CD14-positive monocyte (primary cell): ENCODE measurements at regions not wholly inside any gene's neighbourhood (a gene's known extent, or its start where the extent isn't known, plus 50 kb on each side); places are given as distances from the start of the nearest gene placed in this dataset.

ENCODE experiments used
- DNase-seq, 3 donors: peaks; one replicate each; pipeline ENCODE4 v3.0.0-alpha.2; 2011 to 2022
- H2AFZ ChIP-seq: 2 replicates; pipeline ENCODE4 v1.6.0; 2012; ENCODE audit warnings: mild to moderate bottlenecking, low read depth, low read length, inconsistent platforms; ENCODE audit not compliant: insufficient read depth, poor library complexity, severe bottlenecking
- H3K27ac ChIP-seq, 2 donors: 1 replicate in 1 of 2; 2 replicates in 1 of 2; pipeline ENCODE4 v1.5.1; 2012 to 2013; ENCODE audit warnings: low read length in 2 of 2, control low read depth in 1 of 2, inconsistent platforms in 1 of 2, low read depth in 1 of 2, mild to moderate bottlenecking in 1 of 2
- H3K27me3 ChIP-seq, 2 donors: one replicate each; pipeline versions ENCODE4 v1.6.0 to v1.6.1; 2011 to 2013; ENCODE audit warnings: low read length in 2 of 2; ENCODE audit not compliant: control insufficient read depth in 2 of 2, insufficient read depth in 2 of 2
- H3K36me3 ChIP-seq, 2 donors: replicated peaks in 1 of 2; 1 replicate in 1 of 2; 2 replicates in 1 of 2; pipeline versions ENCODE4 v1.5.1 to v1.6.1; 2012 to 2013; ENCODE audit warnings: low read length in 2 of 2, control low read depth in 1 of 2, inconsistent platforms in 1 of 2, mild to moderate bottlenecking in 1 of 2; ENCODE audit not compliant: insufficient read depth in 2 of 2, control insufficient read depth in 1 of 2
- H3K4me1 ChIP-seq, 2 donors: 1 replicate in 1 of 2; 2 replicates in 1 of 2; pipeline versions ENCODE4 v1.5.1 to v1.6.1; 2012 to 2013; ENCODE audit warnings: low read length in 2 of 2, control low read depth in 1 of 2, inconsistent platforms in 1 of 2, mild to moderate bottlenecking in 1 of 2, moderate library complexity in 1 of 2; ENCODE audit not compliant: insufficient read depth in 2 of 2, control insufficient read depth in 1 of 2
- H3K4me2 ChIP-seq: replicated peaks from 2 replicates; pipeline ENCODE3; 2012; ENCODE audit warnings: low read length, moderate library complexity, mild to moderate bottlenecking; ENCODE audit not compliant: poor library complexity, severe bottlenecking; ENCODE audit errors: extremely low read depth
- H3K4me3 ChIP-seq, 3 experiments: fragments of 200-600 bp in 1 of 3; sonication (generic) in 1 of 3; replicated peaks in 1 of 3; 1 replicate in 2 of 3; 2 replicates in 1 of 3; pipeline ENCODE4 v1.5.1; 2011 to 2013; ENCODE audit warnings: low read length in 3 of 3, mild to moderate bottlenecking in 3 of 3, control low read depth in 2 of 3, low read depth in 2 of 3, inconsistent platforms in 1 of 3, moderate library complexity in 1 of 3
- H3K79me2 ChIP-seq: 2 replicates; pipeline ENCODE4 v1.6.0; 2012; ENCODE audit warnings: mild to moderate bottlenecking, control low read depth, inconsistent platforms, low read length, moderate library complexity; ENCODE audit not compliant: insufficient read depth
- H3K9ac ChIP-seq: 2 replicates; pipeline ENCODE4 v1.6.0; 2017; ENCODE audit warnings: low read length, mild to moderate bottlenecking; ENCODE audit not compliant: insufficient read depth, poor library complexity, severe bottlenecking
- H3K9me3 ChIP-seq, 2 donors: replicated peaks in 1 of 2; 1 replicate in 1 of 2; 2 replicates in 1 of 2; pipeline versions ENCODE4 v1.5.1 to v1.6.1; 2012 to 2013; ENCODE audit warnings: low read length in 2 of 2, control low read depth in 1 of 2; ENCODE audit not compliant: control insufficient read depth in 1 of 2, insufficient read depth in 1 of 2
- H4K20me1 ChIP-seq: 2 replicates; pipeline ENCODE4 v1.6.0; 2012; ENCODE audit warnings: mild to moderate bottlenecking, low read length, control low read depth, moderate library complexity; ENCODE audit not compliant: insufficient read depth
- H3K27ac Mint-ChIP-seq, 7 donors: one replicate each; pipeline ENCODE4 v1.8.0; 2020; ENCODE audit warnings: mild to moderate bottlenecking in 7 of 7, mixed read lengths in 7 of 7, moderate library complexity in 6 of 7, inconsistent platforms in 2 of 7
- H3K27me3 Mint-ChIP-seq, 3 donors: one replicate each; pipeline ENCODE4 v1.8.0; 2021 to 2022; ENCODE audit warnings: low read depth in 3 of 3, mild to moderate bottlenecking in 3 of 3, mixed read lengths in 3 of 3, moderate library complexity in 3 of 3, inconsistent platforms in 1 of 3
- H3K36me3 Mint-ChIP-seq, 2 donors: one replicate each; pipeline ENCODE4 v1.8.0; 2020; ENCODE audit warnings: mixed read lengths in 2 of 2, inconsistent platforms in 1 of 2, mild to moderate bottlenecking in 1 of 2
- H3K4me1 Mint-ChIP-seq: one replicate; pipeline ENCODE4 v1.8.0; 2020; ENCODE audit warnings: mild to moderate bottlenecking, mixed read lengths
- H3K4me3 Mint-ChIP-seq, 2 donors: one replicate each; pipeline ENCODE4 v1.8.0; 2020; ENCODE audit warnings: mild to moderate bottlenecking in 2 of 2, mixed read lengths in 2 of 2, moderate library complexity in 1 of 2
- H3K9me3 Mint-ChIP-seq, 7 donors: one replicate each; pipeline ENCODE4 v1.8.0; 2020 to 2022; ENCODE audit warnings: mixed read lengths in 7 of 7, mild to moderate bottlenecking in 6 of 7, moderate library complexity in 6 of 7, inconsistent platforms in 2 of 7
- WGBS: methylation state at CpG from one replicate; pipeline ENCODE4 v1.1.5; 2013; ENCODE audit warnings: missing lambda C conversion rate; ENCODE audit not compliant: insufficient coverage; 5-methylcytosine and 5-hydroxymethylcytosine counted together
- intact Hi-C, 2 donors: fragments of 100-400 bp; cut with micrococcal nuclease; formaldehyde crosslinking; loops; one replicate each; pipeline versions ENCODE4 v1.15.0 to v1.15.1; 2023
- TF ChIP-seq, protein P1 (sequence below): fragments of 200-600 bp; IDR thresholded peaks from one replicate; pipeline ENCODE4 v1.8.0; 2022; ENCODE audit warnings: antibody characterized with exemption, mild to moderate bottlenecking

DNA sequence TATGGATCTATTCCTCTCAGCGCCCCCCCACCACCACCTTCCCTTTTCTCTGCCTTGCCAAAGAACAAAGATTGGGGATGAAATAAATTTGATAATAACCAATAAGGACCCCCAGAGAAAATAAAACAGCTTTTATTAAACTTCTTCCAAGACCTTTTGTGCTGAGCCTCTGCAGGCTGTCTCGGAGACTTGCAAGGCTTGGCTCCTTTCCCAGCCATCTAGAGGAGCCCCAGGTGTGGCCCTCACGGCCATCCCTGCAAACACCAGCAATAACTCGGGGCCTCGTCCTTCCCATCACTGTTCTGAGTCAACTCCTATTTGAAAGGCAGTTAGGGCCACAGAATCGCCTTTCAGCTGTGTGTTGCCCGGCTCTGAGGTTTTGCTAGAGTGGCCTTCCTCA is 51.2 kb upstream of the LMO1 start:
- no peaks in the 10 kb centered on the region for H3K4me1 ChIP-seq
- peaks cover 0 to 9% (median 3%) of the 10 kb centered on the region in 3 donors for H3K27me3 Mint-ChIP-seq
- TF ChIP-seq, protein P1, sequence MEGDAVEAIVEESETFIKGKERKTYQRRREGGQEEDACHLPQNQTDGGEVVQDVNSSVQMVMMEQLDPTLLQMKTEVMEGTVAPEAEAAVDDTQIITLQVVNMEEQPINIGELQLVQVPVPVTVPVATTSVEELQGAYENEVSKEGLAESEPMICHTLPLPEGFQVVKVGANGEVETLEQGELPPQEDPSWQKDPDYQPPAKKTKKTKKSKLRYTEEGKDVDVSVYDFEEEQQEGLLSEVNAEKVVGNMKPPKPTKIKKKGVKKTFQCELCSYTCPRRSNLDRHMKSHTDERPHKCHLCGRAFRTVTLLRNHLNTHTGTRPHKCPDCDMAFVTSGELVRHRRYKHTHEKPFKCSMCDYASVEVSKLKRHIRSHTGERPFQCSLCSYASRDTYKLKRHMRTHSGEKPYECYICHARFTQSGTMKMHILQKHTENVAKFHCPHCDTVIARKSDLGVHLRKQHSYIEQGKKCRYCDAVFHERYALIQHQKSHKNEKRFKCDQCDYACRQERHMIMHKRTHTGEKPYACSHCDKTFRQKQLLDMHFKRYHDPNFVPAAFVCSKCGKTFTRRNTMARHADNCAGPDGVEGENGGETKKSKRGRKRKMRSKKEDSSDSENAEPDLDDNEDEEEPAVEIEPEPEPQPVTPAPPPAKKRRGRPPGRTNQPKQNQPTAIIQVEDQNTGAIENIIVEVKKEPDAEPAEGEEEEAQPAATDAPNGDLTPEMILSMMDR: no peak
- intact Hi-C loops: no loop called here
- no peaks in the 10 kb centered on the region for H4K20me1 ChIP-seq
- no peaks in the 10 kb centered on the region for H3K79me2 ChIP-seq
- no peak overlapping the region for H3K27ac Mint-ChIP-seq
- H2AFZ ChIP-seq: no peak overlapping the region
- no peaks in the 10 kb centered on the region for H3K36me3 Mint-ChIP-seq
- no peaks in the 10 kb centered on the region for H3K4me1 Mint-ChIP-seq
- H3K4me3 ChIP-seq: no peak overlapping the region
- H3K4me3 Mint-ChIP-seq: no peak overlapping the region
- H3K9ac ChIP-seq: no peak overlapping the region
- H3K9me3 ChIP-seq: no peaks in the 10 kb centered on the region
- no peaks in the 10 kb centered on the region for H3K27me3 ChIP-seq
- H3K36me3 ChIP-seq: no peaks in the 10 kb centered on the region
- H3K9me3 Mint-ChIP-seq: no peaks in the 10 kb centered on the region
- no peak overlapping the region for H3K27ac ChIP-seq
- 85% methylated on average over 6 of the region's 7 CpGs for WGBS
- DNase-seq: no peak
- H3K4me2 ChIP-seq: no peak overlapping the region

DNA sequence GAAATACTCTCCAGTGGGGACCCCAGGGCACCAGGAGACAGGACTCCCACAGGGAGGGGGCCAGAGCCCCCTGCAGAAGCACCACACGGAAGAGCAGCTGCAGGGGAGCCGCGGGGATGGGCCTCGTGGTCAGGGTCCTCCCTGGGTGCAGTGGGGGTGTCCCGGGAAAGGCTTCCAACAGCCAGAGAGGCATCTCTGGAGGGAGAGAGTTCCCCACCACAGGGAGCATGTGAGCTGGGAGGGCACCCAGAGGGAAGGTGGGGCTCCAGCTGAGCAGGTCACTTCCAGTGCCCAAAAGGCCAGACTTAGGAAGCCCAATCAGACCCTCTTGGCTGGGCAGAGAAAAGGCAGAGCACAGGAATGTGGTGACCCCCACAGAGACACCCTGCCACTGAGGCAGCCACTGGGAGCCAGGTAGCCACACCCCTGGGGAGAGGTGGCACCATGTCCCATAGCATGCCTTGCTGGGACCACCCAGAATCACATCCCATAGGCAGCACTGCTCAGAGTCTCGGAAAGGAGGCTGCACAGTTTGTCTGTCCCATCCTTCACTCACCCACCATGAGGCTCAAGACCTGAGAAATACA is 49.9 kb upstream of the LMO1 start:
- Histone ChIP-seq H3K9me3 (no peaks in the 10 kb centered on the region), H2AFZ (no peak overlapping the region), H3K36me3 (no peaks in the 10 kb centered on the region), H3K27me3 (no peaks in the 10 kb centered on the region), H3K4me3 (no peak overlapping the region), H3K9ac (no peak overlapping the region), H3K27ac (no peak overlapping the region), H3K4me2 (no peak overlapping the region), H3K79me2 (no peaks in the 10 kb centered on the region), H3K4me1 (no peaks in the 10 kb centered on the region), H4K20me1 (no peaks in the 10 kb centered on the region)
- DNase-seq: no peak
- WGBS: 96% methylated on average over 4 of the region's 6 CpGs
- Mint-ChIP-seq H3K4me3 (no peak overlapping the region), H3K36me3 (no peaks in the 10 kb centered on the region), H3K9me3 (no peaks in the 10 kb centered on the region), H3K27ac (no peak overlapping the region), H3K27me3 (peaks cover 0 to 8% (median 5%) of the 10 kb centered on the region in 3 donors), H3K4me1 (no peaks in the 10 kb centered on the region)
- TF ChIP-seq, protein P1: no peak
- intact Hi-C loops: no loop called here
